Cardiac fibroblast (primary cell): ENCODE measurements at regions not wholly inside any gene's neighbourhood (a gene's known extent, or its start where the extent isn't known, plus 50 kb on each side); places are given as distances from the start of the nearest gene placed in this dataset.

ENCODE experiments used
- DNase-seq, 2 donors: peaks; one replicate each; pipeline versions ENCODE4 v3.0.0 to v3.0.0-alpha.2; 2010; ENCODE audit warnings: low read depth in 2 of 2
- H3K4me3 ChIP-seq, 2 donors: replicated peaks in 1 of 2; 1 replicate in 1 of 2; 2 replicates in 1 of 2; pipeline ENCODE4 v1.5.1; 2011; ENCODE audit warnings: low read depth in 2 of 2, low read length in 2 of 2, mild to moderate bottlenecking in 2 of 2, moderate library complexity in 1 of 2
- TF ChIP-seq, protein P1 (sequence below): IDR thresholded peaks from one replicate; pipeline ENCODE4 v1.5.1; 2011; ENCODE audit warnings: low read depth, mild to moderate bottlenecking, low read length, inconsistent platforms

DNA sequence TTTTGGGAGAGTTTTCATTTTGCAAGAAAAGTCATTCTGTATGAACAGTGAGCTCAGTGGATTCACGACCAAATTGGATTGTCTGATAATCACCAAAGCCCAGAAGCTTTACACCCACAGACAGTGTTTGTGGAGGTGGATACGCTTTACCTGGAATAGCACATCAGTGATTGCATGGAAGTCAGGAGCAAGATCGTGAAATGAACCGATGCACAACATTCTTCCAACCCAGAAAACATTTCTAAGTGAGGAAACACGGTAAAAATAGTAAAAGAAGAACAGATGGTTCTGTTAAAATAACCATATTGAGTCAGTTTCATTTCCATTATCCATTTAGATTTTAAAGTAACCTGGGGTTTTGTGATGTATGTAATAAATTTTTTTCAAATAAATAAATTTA is 478.2 kb upstream of the PFKP start:
- no peak for DNase-seq
- TF ChIP-seq, protein P1, sequence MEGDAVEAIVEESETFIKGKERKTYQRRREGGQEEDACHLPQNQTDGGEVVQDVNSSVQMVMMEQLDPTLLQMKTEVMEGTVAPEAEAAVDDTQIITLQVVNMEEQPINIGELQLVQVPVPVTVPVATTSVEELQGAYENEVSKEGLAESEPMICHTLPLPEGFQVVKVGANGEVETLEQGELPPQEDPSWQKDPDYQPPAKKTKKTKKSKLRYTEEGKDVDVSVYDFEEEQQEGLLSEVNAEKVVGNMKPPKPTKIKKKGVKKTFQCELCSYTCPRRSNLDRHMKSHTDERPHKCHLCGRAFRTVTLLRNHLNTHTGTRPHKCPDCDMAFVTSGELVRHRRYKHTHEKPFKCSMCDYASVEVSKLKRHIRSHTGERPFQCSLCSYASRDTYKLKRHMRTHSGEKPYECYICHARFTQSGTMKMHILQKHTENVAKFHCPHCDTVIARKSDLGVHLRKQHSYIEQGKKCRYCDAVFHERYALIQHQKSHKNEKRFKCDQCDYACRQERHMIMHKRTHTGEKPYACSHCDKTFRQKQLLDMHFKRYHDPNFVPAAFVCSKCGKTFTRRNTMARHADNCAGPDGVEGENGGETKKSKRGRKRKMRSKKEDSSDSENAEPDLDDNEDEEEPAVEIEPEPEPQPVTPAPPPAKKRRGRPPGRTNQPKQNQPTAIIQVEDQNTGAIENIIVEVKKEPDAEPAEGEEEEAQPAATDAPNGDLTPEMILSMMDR, result no peak
- no peak overlapping the region for H3K4me3 ChIP-seq

DNA sequence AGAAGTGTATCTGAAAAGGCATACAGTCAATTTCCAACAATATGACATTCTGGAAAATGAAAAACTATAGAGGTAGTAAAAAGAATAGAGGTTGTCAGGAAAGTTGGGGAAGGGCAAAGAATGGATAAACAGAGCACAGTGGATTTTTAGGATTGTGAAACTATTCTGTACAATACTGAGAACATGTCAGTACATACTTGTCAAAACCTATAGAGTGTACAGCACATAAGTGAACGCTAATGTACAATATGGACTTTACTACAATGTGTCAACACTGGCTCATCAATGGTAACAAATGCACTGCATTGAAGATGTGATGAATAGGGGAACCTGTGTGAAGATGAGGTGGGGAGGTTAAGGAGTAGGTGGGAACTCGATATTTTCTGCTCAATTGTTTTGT is 483.0 kb upstream of the PFKP start:
- TF ChIP-seq, protein P1, result no peak
- DNase-seq, result no peak
- no peak overlapping the region for H3K4me3 ChIP-seq

DNA sequence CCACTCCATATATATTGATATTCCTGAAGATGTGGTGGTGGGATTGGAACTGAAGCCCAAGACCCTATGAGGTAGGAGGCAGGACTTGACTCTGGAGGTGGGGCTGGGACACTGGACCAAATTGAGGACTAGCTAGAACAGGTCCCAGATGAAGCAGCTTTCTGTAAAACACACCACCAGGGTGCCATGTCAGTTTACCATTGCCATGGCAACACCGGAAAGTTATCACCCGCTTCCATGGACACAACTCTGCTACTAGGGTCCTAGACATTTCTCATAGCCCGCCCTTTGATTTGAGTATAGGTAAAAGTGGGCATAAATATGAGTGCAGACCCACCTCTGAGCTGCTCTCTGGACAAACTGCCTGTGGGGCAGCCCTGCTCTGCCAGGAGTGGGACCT is 490.5 kb upstream of the PFKP start:
- no peak for DNase-seq
- TF ChIP-seq, protein P1, result no peak
- no peak overlapping the region for H3K4me3 ChIP-seq

DNA sequence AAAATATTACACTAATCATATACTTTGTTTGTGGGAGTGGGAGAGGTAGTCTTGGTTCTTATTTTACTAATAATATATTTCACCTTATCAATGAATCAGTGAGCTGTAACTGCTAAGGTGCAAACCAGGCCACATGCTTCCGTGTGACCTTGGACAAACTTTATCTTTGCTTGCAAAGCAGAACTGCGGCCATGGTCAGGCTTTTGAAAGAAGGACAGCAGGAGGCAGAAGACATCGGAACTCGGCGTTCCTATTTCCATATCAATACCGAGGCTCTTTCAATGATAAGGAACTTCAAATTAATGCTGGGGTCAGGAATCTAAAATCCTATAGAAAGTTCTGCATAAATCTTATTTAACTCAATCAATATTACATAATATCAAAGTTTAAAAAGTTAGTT is 491.9 kb upstream of the PFKP start:
- DNase-seq, result no peak
- TF ChIP-seq, protein P1, result no peak
- no peak overlapping the region for H3K4me3 ChIP-seq

DNA sequence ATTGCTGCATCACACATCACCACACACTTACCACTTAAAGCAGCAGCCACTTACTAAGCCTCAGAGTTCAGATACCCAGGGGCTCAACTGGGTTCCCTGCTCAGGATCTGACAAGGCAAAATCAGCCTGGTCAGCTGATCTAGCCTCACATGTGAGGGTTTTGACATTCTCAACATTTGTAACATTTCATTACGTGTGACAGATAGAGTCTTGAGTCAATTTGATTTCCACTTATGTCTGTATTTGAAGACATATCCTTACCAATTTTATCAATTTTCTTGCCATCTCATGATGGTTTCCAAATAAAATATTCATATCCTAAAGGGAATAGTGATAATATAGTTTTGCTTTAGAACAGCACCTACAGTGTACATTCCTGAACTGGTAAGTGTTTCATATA is 494.7 kb upstream of the PFKP start:
- no peak for DNase-seq
- TF ChIP-seq, protein P1, result no peak
- H3K4me3 ChIP-seq, result no peak overlapping the region

DNA sequence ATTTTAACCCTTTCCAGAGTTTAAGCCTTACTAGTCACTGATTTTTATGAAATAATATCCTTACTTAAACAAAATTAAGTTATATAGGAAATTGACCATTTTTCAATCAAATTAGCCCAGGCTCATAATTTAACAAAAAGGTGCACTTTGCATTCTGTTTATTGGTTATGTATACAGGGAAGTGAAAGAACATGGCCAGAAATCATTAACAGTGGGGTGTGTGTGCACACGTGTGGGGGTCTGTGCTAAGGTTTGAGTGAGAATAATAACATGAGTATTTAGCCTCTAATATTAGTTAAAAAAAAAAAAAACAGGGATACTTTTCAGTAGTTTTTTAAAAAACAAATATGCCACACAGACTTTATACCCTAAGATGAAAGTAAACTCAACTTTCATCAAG is 510.5 kb upstream of the PFKP start:
- no peak for DNase-seq
- TF ChIP-seq, protein P1, result no peak
- no peak overlapping the region for H3K4me3 ChIP-seq

DNA sequence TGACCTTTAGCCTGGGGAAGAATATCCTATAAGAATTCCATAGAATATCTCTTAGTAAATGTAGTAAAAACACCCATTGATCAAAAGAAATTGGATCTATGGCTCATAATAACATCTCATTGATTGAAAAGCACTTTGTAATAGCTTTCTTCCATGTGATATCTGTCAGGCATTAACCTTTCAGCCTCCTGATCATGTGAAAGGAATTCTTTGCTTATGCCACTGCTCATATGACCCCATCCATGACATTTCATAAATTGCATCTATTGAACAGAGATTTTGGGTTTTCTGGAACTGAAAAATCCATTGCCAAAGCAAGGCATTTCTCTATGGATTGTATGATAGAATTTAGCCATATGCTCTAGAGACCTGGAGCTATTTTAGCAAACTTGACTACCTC is 519.3 kb upstream of the PFKP start:
- H3K4me3 ChIP-seq, result no peak overlapping the region
- DNase-seq, result no peak
- TF ChIP-seq, protein P1, result no peak
